ENCODE measurements at regions not wholly inside any gene's neighbourhood (a gene's known extent, or its start where the extent isn't known, plus 50 kb on each side); places are given as distances from the start of the nearest gene placed in this dataset.

GRCh38 chr1:80059940-80060339 is 1053.4 kb upstream of the ADGRL4 start (continued):
- no peak for TF ChIP-seq GABPA (IDR thresholded peaks at IDR 0.05; ENCODE audit: borderline replicate concordance, insufficient read depth, low read length)
- TF ChIP-seq ASH2L (IDR thresholded peaks at IDR 0.05; ENCODE audit: low read length): no peak
- TF ChIP-seq SIRT6 (IDR thresholded peaks at IDR 0.05; ENCODE audit: low read length): no peak
- TF ChIP-seq CREB1 (IDR thresholded peaks at IDR 0.05): no peak
- TF ChIP-seq POLR2AphosphoS5 (IDR thresholded peaks at IDR 0.05; ENCODE audit: low read depth, low read length): no peak
- TF ChIP-seq BRCA1 (IDR thresholded peaks at IDR 0.05; ENCODE audit: low read depth, low read length): no peak

All from H1 (cell line).